RPMI7951 (cell line): ENCODE measurements at regions not wholly inside any gene's neighbourhood (a gene's known extent, or its start where the extent isn't known, plus 50 kb on each side); places are given as distances from the start of the nearest gene placed in this dataset.

Experiments used
- DNase-seq: peaks from one replicate; pipeline ENCODE4 v3.0.0-alpha.2; 2012; ENCODE audit warnings: low read depth

- DNase-seq: no peak
These were observed 128.3 kb upstream of the VEPH1 start for GRCh38 chr3:157631478-157631877.

DNA sequence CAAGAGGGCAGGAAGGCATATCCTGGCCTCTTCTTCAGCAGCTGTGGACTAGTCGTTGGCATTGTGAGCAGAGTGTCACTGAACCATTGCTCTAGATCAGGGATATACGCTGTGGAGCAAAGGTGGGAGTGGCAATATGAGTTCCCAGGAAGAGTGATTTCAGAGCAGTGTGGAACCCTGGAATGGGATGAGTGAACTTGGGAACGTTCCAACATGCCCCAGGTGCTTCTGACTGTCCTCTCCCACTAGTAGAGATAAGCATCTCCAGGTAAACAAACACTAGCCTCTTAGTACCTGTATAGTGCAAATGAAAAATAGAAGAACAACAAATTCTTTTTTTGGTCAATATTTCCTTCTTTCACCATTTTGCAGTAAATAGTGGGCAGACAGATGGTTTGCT is 123.6 kb upstream of the VEPH1 start:
- DNase-seq: no peak

DNA sequence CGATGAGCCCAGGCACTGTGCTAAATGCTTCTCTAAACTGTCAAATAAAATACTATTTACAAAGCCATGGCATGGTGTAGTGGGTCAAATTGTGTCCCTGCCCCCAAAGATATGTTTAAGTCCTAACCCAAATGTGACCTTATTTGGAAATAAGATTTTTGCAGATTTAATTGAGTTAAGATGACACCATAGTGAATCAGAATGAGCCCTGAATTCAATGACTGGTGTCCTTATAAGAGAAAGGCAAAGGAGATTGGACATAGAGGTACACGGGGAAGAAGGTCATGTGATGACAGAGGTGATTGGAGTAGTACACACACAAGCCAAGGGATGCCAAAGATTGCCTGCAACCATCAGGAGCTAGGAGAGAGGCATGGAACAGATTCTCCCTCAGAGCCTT is 121.6 kb upstream of the VEPH1 start:
- peak; percentile 29 for DNase-seq

DNA sequence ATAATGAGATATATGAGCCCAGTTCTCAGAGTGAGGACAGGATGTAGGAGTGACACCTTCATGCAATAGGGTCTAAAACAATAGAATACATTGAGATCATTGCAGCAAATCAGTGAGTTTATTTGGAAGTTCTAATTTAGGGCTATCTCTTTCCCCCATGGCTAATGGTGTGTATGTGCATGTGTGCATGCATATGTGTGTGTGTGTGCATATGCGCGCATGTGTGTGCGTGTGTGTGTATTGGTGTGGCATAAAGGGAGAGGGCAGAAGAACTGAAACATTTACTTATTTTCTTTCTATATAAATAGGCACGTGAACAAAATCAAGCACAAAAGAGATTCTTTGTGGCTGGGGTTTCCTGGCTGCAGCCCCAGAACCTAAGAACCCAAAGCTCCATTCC is 115.7 kb upstream of the VEPH1 start:
- no peak for DNase-seq

DNA sequence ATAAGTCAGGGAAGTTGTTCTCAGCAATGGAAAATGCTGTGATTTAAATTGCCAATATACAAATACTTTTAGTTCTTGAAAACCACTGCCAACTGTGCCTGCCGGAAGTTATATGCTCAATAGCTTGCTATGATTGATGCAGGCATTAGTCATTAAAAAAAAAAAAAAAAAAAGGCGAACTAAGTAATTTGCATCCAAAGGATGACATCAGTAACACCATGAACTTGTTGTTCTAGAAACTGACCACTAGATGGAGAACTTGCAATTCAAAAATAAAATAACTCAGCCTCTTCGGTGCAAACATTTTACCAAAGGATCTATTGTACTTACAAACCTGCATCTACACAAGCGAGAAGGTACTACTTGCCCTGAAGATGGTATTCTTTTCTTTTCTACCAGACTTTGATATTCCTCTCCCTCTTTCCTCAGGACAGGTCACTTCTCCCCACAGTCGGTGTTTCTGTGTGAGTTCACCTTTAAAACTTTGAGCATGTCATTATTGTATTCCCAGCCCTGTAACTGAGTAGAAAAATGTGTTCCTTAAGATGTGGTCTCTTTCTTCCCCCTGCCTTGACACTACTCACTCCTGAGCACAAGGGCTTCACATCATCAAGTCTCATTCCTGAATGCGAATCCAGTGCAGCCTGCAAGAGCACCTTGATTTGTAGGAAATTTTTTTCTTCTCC is 115.0 kb upstream of the VEPH1 start:
- DNase-seq: peak; percentile 77

- no peak for DNase-seq
These were observed 111.7 kb upstream of the VEPH1 start for GRCh38 chr3:157614896-157615295.

DNA sequence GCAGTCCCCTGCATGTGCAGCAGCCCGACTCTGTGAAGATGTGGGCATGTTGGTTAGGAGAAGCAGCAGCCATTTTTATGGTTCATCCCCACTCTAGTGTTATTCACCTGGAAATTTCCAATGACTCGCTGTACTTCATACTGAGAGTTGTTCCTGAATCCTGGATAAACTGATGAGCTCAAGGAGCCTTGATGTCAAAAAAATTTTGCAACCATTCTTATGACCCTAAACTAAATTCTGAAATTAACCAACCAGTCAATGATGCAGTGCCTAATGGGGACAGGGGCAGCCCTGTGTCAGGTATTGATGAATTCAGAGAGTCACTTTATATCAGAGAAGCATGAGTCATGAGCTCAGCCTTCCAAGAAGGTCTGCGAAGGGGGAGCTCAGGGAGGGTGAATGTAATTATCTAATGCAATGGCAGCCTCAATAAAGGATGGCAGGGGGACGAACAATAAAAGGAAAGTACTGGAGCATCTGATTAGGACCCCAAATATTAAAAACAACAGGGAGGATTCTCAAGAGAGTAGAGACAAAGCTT is 108.4 kb upstream of the VEPH1 start:
- no peak for DNase-seq

GRCh38 chr3:157610876-157611535 is 107.8 kb upstream of the VEPH1 start:
- DNase-seq: no peak

DNA sequence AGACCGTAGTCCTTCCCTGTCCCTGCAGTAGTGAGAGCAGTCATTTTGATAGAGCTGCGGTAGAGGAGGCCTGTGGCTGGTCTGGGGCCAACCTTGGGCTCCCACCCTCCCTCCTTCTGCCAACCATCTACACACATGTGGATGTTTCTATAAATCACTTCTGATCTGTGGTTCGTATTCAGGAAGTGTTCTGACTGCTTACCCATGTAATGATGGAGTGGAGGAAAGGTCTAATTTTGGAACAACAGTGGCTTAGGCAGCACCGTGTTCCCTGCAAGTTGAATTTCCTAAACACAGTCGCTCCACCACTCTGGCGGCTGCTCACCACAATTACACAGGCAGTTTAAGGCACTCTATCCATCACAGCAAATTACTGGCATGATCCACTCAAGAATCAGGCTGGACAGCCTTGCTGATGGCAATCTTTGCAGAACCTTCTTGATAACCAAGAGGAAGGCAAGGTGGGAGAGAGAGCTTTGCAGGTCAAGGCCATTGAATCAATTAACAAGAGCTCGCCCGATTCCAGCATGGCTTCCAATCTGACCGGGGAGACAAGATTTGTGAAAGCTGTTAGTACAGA is 104.7 kb upstream of the VEPH1 start:
- no peak for DNase-seq

DNA sequence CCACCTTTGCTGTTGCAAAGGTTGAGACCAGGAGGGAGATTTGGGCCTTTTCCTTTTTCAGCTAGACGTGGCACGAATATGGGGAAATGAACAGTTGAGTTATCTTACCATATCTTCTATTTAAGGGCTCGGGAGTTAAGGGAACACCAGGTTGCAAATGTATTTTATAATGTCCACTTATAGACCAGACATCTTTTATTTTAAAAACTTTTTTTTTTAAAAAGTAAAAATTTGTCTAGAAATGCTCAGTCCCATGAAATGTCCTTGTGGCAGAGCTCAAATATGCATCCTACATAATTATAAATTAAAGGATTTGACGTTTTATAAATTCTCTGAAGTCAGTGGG is 103.6 kb upstream of the VEPH1 start:
- DNase-seq: no peak

GRCh38 chr3:157606011-157606851 is 103.0 kb upstream of the VEPH1 start:
- peak; percentile 74 for DNase-seq

- DNase-seq: no peak
These were observed 102.1 kb upstream of the VEPH1 start for GRCh38 chr3:157605356-157605755.

DNA sequence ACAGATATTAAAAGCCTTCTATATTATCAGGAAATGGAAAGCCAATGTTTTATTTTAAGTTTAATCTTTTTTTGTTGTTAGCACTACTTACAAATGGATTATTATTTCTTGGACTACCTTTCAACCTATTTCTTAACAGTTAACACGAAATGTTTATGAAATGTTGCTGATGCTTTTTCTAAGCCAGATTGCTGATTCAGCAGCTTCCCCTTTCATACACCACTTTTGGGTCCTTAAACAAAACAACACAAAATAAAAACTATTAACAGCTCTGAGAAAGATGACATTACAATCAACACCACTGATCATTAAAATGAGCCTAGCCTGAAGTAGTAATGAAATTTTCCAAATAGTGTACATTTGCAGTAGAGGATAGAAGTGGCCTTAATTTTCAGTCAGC is 99.2 kb upstream of the VEPH1 start:
- no peak for DNase-seq

- DNase-seq: no peak
These were observed 92.0 kb upstream of the VEPH1 start for GRCh38 chr3:157595259-157595658.

GRCh38 chr3:157594413-157594812 is 91.2 kb upstream of the VEPH1 start:
- peak; percentile 9 for DNase-seq

DNA sequence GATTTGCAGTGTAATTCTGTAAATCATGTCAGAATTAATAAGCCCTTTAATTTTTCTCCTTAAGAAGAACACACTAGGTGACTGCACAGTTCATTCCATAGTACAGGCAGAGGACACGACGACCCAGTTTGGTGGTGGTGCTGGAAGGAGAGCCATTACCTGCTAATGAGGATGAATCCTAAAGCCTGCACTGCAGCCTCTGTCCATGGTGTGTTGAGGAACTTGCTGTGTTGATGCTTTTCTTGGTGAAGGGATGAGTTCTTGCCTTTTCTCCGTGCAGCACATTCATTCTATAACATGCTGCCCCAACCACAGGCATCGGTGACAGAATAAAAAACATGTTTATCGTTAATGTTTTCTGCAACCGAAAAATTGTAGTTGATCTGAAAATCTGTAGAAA is 89.6 kb upstream of the VEPH1 start:
- DNase-seq: no peak

DNA sequence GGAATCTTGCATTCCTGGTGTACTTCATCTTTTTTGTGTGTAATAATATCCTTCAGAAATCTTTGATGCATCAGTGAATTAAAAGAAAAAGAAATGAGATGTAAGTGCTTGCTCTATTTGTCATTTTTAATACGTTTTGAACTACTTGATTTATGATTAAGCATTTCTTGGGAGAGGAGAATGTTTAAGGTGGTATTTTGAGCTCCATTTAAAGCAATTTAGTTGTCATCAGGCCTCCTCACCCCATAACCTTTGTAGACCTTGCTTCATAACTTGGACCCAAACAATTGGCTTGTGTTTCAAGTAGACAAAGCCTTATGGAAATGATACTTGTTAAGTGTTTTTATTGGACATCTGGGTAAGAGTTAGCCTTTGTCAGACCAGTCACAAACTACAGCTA is 87.1 kb upstream of the VEPH1 start:
- DNase-seq: no peak

GRCh38 chr3:157589211-157589610 is 86.0 kb upstream of the VEPH1 start:
- DNase-seq: no peak

- no peak for DNase-seq
These were observed 85.3 kb upstream of the VEPH1 start for GRCh38 chr3:157588386-157589060.

- DNase-seq: no peak
These were observed 83.1 kb upstream of the VEPH1 start for GRCh38 chr3:157586293-157586692.

DNA sequence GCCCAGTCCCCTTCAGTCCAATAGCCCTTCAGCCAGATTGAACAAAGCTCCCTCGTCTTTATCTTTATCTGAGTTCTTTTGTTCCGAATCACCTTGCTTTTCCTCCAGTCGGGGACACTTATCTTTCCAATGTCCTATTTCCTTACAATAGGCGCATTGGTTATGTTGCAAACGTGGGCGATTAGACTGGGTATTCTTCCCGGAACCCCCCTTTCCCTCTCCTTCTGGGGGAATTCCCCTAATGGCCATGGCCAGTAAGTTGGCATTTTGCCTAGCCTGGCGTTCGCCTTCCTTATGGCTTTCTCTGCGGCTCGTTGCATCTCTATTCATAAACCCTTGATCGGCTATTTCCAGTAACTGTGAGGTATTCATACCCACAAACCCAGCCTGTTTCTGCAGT is 82.2 kb upstream of the VEPH1 start:
- peak; percentile 53 for DNase-seq

- no peak for DNase-seq
These were observed 79.4 kb upstream of the VEPH1 start for GRCh38 chr3:157582637-157582973.
